ENCODE measurements at regions not wholly inside any gene's neighbourhood (a gene's known extent, or its start where the extent isn't known, plus 50 kb on each side); places are given as distances from the start of the nearest gene placed in this dataset.
"Not testable (repeated sequence)": the region's sequence is repeated elsewhere in the genome, so short reads cannot be mapped to it uniquely, and the experiment has no call there.

DNA sequence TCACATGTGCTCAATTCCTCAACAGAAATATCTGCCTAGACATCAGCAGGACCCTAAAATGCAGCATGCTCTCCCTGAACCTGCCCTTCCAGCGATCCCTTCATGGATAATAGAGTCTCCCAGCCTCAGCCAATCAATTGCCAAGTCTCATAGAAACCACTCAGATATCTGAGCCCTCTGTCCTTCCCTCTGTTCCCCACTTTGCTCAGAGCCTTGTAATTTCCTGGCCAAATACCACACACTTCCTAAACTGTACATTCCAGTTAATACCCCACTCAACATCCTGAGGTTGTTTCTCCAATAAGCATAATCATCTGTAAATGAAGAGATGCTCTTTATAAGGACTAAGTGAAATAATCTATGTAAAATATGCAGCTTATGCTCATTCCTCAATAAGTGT lies 59.3 kb upstream of the PTGFRN start:
- no peak for DNase-seq (ENCODE audit: low read depth in 4 of 4, low spot score in 1 of 4)

DNA sequence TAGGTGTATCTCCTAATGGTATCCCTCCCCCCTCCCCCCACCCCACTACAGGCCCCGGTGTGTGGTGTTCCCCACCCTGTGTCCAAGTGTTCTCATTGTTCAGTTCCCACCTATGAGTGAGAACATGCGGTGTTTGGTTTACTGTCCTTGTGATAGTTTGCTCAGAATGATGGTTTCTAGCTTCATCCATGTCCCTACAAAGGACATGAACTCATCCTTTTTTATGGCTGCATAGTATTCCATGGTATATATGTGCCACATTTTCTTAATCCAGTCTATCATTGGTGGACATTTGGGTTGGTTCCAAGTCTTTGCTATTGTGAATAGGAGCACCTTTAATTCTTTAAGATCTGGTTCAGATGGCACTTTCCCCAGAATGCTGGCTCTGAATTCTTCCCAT lies 58.5 kb upstream of the PTGFRN start:
- DNase-seq (ENCODE audit: low read depth in 4 of 4, low spot score in 1 of 4): not testable (repeated sequence)

DNA sequence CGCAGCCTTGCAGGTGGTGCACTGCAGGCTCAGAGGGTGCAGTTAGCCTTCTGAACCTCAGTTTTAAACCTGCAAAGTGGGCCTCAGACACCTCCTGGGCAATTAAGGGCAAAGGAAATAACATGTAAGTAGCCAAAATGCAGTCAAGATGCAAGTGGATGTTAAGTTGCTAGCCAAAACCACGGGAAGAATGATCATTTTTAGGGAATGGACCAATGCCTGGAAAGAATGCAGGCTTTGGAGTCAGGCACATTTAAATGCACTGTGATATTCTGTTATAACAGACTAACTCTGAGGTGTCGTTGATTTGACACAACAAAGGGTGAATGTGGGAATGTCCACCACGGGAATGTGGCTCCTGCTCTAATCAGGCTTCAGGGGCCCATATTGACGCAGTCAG lies 57.9 kb upstream of the PTGFRN start:
- DNase-seq (ENCODE audit: low read depth in 4 of 4, low spot score in 1 of 4): no peak

DNA sequence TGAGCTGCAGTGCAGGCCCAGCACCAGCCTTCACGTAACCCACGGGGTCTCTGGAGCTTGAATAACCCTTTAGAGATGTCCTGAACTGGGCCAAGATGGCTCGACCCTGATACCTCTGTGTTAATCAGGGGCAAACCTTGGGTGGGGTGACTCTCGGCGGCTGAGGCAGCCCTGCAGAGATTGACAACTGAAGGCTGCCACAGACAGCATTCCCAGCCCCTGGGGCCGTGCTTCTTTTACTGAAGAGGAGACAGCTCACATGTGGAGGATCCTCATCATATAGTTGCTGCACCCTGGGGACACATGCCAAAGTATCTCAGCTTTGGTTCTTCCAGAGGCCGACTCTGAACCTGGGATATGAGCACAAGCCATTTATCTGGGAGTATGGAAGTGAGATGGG lies 57.3 kb upstream of the PTGFRN start:
- no peak for DNase-seq (ENCODE audit: low read depth in 4 of 4, low spot score in 1 of 4)

- DNase-seq (ENCODE audit: low read depth in 4 of 4, low spot score in 1 of 4): no peak
These were observed 56.8 kb upstream of the PTGFRN start for GRCh38 chr1:116852910-116853309.

GRCh38 chr1:116853680-116854402 lies 55.9 kb upstream of the PTGFRN start:
- no peak for DNase-seq (ENCODE audit: low read depth in 4 of 4, low spot score in 1 of 4)

DNA sequence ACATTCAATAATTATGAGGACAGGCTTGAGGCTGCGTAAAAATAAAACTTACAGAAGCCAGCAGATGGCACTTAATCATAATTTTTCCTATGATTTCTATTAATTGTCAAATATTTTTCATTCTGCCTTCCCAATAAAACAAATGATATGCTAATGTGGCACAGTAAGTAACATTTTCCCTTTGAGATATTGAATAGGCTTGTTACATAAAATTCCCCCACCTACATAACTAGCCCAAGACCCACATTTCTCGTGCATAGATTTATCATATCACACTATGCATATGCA lies 55.4 kb upstream of the PTGFRN start:
- no peak for DNase-seq (ENCODE audit: low read depth in 4 of 4, low spot score in 1 of 4)

- DNase-seq (ENCODE audit: low read depth in 4 of 4, low spot score in 1 of 4): no peak
These were observed 55.0 kb upstream of the PTGFRN start for GRCh38 chr1:116854716-116855115.

GRCh38 chr1:116855191-116855619 lies 54.5 kb upstream of the PTGFRN start:
- DNase-seq (ENCODE audit: low read depth in 4 of 4, low spot score in 1 of 4): no peak

DNA sequence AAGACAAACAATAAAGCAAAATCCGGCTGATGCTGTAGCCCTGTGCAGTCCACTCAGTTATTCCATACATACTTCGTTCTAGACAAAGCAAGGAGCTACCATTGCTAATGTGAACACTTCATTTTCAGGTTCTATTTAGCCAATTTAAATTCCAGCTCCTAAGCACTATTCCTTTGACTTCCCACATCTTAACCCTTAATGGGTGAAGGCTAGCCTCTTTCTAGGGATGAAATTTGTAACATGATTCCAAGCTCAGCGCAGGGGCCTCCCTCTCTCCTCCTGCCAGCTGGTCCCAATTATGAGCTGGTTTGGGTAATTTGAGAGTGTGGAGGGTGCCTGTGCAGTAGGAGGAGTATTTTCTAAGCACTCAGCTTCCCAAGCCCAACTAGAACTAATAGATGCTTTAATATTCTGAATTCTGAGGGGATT lies 53.9 kb upstream of the PTGFRN start:
- DNase-seq (ENCODE audit: low read depth in 4 of 4, low spot score in 1 of 4): no peak

DNA sequence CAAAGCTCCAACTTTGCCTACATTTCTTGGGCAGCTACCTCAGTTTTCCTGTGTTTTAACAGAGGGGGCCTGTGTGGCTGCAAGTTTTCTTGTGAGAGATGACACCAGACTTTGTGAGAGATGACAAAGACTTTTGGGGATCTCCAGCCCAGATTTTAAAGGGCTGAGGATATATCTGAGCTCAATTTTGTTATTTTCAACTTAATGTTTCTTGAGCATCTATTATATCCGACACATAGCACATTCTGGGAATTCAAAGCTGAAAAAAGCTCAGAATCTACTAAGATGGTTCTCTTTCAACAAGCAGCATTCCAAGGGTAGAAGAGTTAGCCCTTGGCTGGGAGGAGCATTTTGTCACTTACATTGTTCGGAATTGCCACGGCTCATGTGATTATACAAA lies 53.4 kb upstream of the PTGFRN start:
- no peak for DNase-seq (ENCODE audit: low read depth in 4 of 4, low spot score in 1 of 4)

DNA sequence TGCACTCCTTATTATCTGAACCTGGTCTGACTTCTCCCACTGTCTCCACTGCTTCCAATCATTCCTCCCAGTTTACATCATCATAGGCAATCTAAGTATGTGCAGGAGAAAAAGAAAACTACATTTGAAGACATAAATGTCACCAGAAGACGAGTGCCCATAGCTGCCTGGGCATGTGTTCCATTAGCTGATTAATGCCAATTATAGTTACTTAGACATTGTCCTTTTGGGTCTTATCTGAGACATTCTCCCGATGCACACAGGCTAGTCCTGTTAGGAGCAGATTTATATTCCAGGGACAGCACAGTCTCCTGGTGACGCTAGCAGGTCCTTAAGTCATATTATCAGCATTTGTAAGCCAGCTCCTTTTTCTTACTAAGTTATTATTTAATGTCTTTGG lies 52.6 kb upstream of the PTGFRN start:
- DNase-seq (ENCODE audit: low read depth in 4 of 4, low spot score in 1 of 4): no peak
